Neural progenitor cell (in vitro differentiated cells): ENCODE measurements at regions not wholly inside any gene's neighbourhood (a gene's known extent, or its start where the extent isn't known, plus 50 kb on each side); places are given as distances from the start of the nearest gene placed in this dataset.

Experiments
- DNase-seq: peaks from one replicate; pipeline ENCODE4 v3.0.0-alpha.2; 2016; ENCODE audit warnings: low spot score
- H2AFZ ChIP-seq: fragments of 200-600 bp; sonication (generic); replicated peaks from 2 replicates; pipeline ENCODE4 v1.6.1; 2016; ENCODE audit warnings: antibody characterized with exemption
- H3F3A ChIP-seq: fragments of 200-600 bp; sonication (generic); 2 replicates; pipeline ENCODE4 v1.6.1; 2016; ENCODE audit warnings: antibody characterized with exemption, low read depth
- H3K27ac ChIP-seq: fragments of 200-600 bp; sonication (generic); 2 replicates; pipeline ENCODE4 v1.5.1; 2016; ENCODE audit warnings: mild to moderate bottlenecking
- H3K27me3 ChIP-seq: fragments of 200-600 bp; sonication (generic); 2 replicates; pipeline ENCODE4 v1.6.1; 2016; ENCODE audit warnings: mild to moderate bottlenecking, moderate library complexity
- H3K36me3 ChIP-seq: fragments of 200-600 bp; sonication (generic); 2 replicates; pipeline ENCODE4 v1.5.1; 2016
- H3K4me1 ChIP-seq: fragments of 200-600 bp; sonication (generic); 2 replicates; pipeline ENCODE4 v1.6.1; 2016; ENCODE audit warnings: mixed run types
- H3K4me2 ChIP-seq: fragments of 200-600 bp; sonication (generic); 2 replicates; pipeline ENCODE4 v1.6.1; 2016
- H3K4me3 ChIP-seq: fragments of 200-600 bp; sonication (generic); 2 replicates; pipeline ENCODE4 v1.5.1; 2016
- H3K79me2 ChIP-seq: fragments of 200-600 bp; sonication (generic); 2 replicates; pipeline ENCODE4 v1.6.1; 2016; ENCODE audit warnings: low read depth
- H3K9ac ChIP-seq: fragments of 200-600 bp; sonication (generic); 2 replicates; pipeline ENCODE4 v1.6.1; 2016
- H3K9me3 ChIP-seq: fragments of 200-600 bp; sonication (generic); 2 replicates; pipeline ENCODE4 v1.5.1; 2016; ENCODE audit warnings: low read depth
- H4K20me1 ChIP-seq: fragments of 200-600 bp; sonication (generic); 2 replicates; pipeline ENCODE4 v1.6.1; 2016; ENCODE audit warnings: low read depth
- H3K27ac Mint-ChIP-seq: 3 replicates; pipeline ENCODE4 v1.8.0; 2021; ENCODE audit warnings: mixed read lengths
- H3K27me3 Mint-ChIP-seq: 2 replicates; pipeline ENCODE4 v1.8.0; 2022; ENCODE audit warnings: low read depth, mild to moderate bottlenecking, inconsistent platforms, moderate library complexity, mixed read lengths; ENCODE audit not compliant: insufficient read depth
- H3K36me3 Mint-ChIP-seq: 3 replicates; pipeline ENCODE4 v1.8.0; 2021; ENCODE audit warnings: mixed read lengths
- H3K4me1 Mint-ChIP-seq: 3 replicates; pipeline ENCODE4 v1.8.0; 2021; ENCODE audit warnings: mixed read lengths
- H3K4me3 Mint-ChIP-seq: 3 replicates; pipeline ENCODE4 v1.8.0; 2021; ENCODE audit warnings: mild to moderate bottlenecking, moderate library complexity, mixed read lengths
- H3K9me3 Mint-ChIP-seq: 3 replicates; pipeline ENCODE4 v1.8.0; 2020; ENCODE audit warnings: mixed read lengths
- CTCF ChIP-seq: fragments of 200-600 bp; sonication (generic); IDR thresholded peaks from 2 replicates; pipeline ENCODE4 v1.5.1; 2017; ENCODE audit warnings: antibody characterized with exemption, mild to moderate bottlenecking
- EZH2 ChIP-seq: fragments of 200-600 bp; sonication (generic); IDR thresholded peaks from 2 replicates; pipeline ENCODE4 v1.6.1; 2017; ENCODE audit warnings: antibody characterized with exemption, mild to moderate bottlenecking, moderate library complexity
- EZH2phosphoT487 ChIP-seq: fragments of 200-600 bp; sonication (generic); IDR thresholded peaks from 2 replicates; pipeline ENCODE4 v1.6.1; 2017; ENCODE audit warnings: antibody characterized with exemption

- no peak overlapping the region for H3K27ac ChIP-seq
- no peak overlapping the region for H3K9ac ChIP-seq
- no peaks in the 10 kb centered on the region for H3K36me3 ChIP-seq
- Mint-ChIP-seq H3K4me1 (peaks cover 6% of the 10 kb centered on the region), H3K4me3 (no peak overlapping the region), H3K27me3 (peaks cover 16% of the 10 kb centered on the region), H3K27ac (no peak overlapping the region), H3K36me3 (no peaks in the 10 kb centered on the region), H3K9me3 (no peaks in the 10 kb centered on the region)
- no peak overlapping the region for H3K4me3 ChIP-seq
- no peaks in the 10 kb centered on the region for H3K9me3 ChIP-seq
- H2AFZ ChIP-seq: no peak overlapping the region
- no peaks in the 10 kb centered on the region for H3K4me1 ChIP-seq
- no peaks in the 10 kb centered on the region for H3F3A ChIP-seq
- H4K20me1 ChIP-seq: no peaks in the 10 kb centered on the region
- no peaks in the 10 kb centered on the region for H3K27me3 ChIP-seq
- TF ChIP-seq EZH2: no peak
- TF ChIP-seq CTCF: no peak
- TF ChIP-seq EZH2phosphoT487: no peak
- no peak for DNase-seq
- no peaks in the 10 kb centered on the region for H3K79me2 ChIP-seq
- H3K4me2 ChIP-seq: no peak overlapping the region
Observed at GRCh38 chr1:25047506-25048240, 117.6 kb upstream of the RUNX3 start.

- Mint-ChIP-seq H3K4me3 (no peak overlapping the region), H3K36me3 (no peaks in the 10 kb centered on the region), H3K4me1 (peaks cover 6% of the 10 kb centered on the region), H3K9me3 (no peaks in the 10 kb centered on the region), H3K27me3 (peaks cover 13% of the 10 kb centered on the region), H3K27ac (no peak overlapping the region)
- H3K4me2 ChIP-seq: no peak overlapping the region
- no peaks in the 10 kb centered on the region for H3K27me3 ChIP-seq
- H4K20me1 ChIP-seq: no peaks in the 10 kb centered on the region
- DNase-seq: no peak
- no peaks in the 10 kb centered on the region for H3K79me2 ChIP-seq
- H3K27ac ChIP-seq: no peak overlapping the region
- H2AFZ ChIP-seq: no peak overlapping the region
- H3K9me3 ChIP-seq: no peaks in the 10 kb centered on the region
- H3K4me3 ChIP-seq: no peak overlapping the region
- H3K9ac ChIP-seq: no peak overlapping the region
- no peaks in the 10 kb centered on the region for H3F3A ChIP-seq
- no peak for TF ChIP-seq CTCF
- no peak for TF ChIP-seq EZH2
- no peak for TF ChIP-seq EZH2phosphoT487
- H3K36me3 ChIP-seq: no peaks in the 10 kb centered on the region
- H3K4me1 ChIP-seq: no peaks in the 10 kb centered on the region
Observed at GRCh38 chr1:25046194-25046532, 116.1 kb upstream of the RUNX3 start.

GRCh38 chr1:25045480-25046193 lies 115.6 kb upstream of the RUNX3 start:
- no peak for DNase-seq
- Histone ChIP-seq H2AFZ (no peak overlapping the region), H3K79me2 (no peaks in the 10 kb centered on the region), H3K9ac (no peak overlapping the region), H3K4me3 (no peak overlapping the region), H3K27ac (no peak overlapping the region), H3F3A (no peaks in the 10 kb centered on the region), H3K4me2 (no peak overlapping the region), H3K4me1 (no peaks in the 10 kb centered on the region), H3K9me3 (no peaks in the 10 kb centered on the region), H3K36me3 (no peaks in the 10 kb centered on the region), H3K27me3 (no peaks in the 10 kb centered on the region), H4K20me1 (no peaks in the 10 kb centered on the region)
- Mint-ChIP-seq H3K9me3 (no peaks in the 10 kb centered on the region), H3K4me1 (peaks cover 6% of the 10 kb centered on the region), H3K36me3 (no peaks in the 10 kb centered on the region), H3K27me3 (peaks cover 12% of the 10 kb centered on the region), H3K27ac (no peak overlapping the region), H3K4me3 (no peak overlapping the region)
- no peak for TF ChIP-seq EZH2phosphoT487
- no peak for TF ChIP-seq CTCF
- TF ChIP-seq EZH2: no peak
